Stimulated activated effector memory CD8-positive, alpha-beta T cell treated with anti-CD3 and anti-CD28 coated beads, Interleukin-12 subunit alpha, Interleukin-12 subunit beta, amount 100 ng/mL, for 72 hours (primary cell): ENCODE measurements at regions not wholly inside any gene's neighbourhood (a gene's known extent, or its start where the extent isn't known, plus 50 kb on each side); places are given as distances from the start of the nearest gene placed in this dataset.

ENCODE experiments used
- ATAC-seq: fragments of 150-1000 bp; cut with Tn5 transposase; 2 replicates; pipeline ENCODE4 v1.10.0; 2021
- DNase-seq, 2 donors: peaks; one replicate each; pipeline ENCODE4 v3.0.0; 2021 to 2022; ENCODE audit warnings: low spot score in 2 of 2
- H3K27ac Mint-ChIP-seq: one replicate; pipeline ENCODE4 v1.8.0; 2022; ENCODE audit warnings: mild to moderate bottlenecking, mixed read lengths
- H3K36me3 Mint-ChIP-seq: one replicate; pipeline ENCODE4 v1.8.0; 2022; ENCODE audit warnings: mild to moderate bottlenecking, mixed read lengths
- H3K4me1 Mint-ChIP-seq: one replicate; pipeline ENCODE4 v1.8.0; 2022; ENCODE audit warnings: mixed read lengths
- H3K4me3 Mint-ChIP-seq: one replicate; pipeline ENCODE4 v1.8.0; 2022; ENCODE audit warnings: mild to moderate bottlenecking, mixed read lengths
- H3K9me3 Mint-ChIP-seq: one replicate; pipeline ENCODE4 v1.8.0; 2022; ENCODE audit warnings: mixed read lengths

DNA sequence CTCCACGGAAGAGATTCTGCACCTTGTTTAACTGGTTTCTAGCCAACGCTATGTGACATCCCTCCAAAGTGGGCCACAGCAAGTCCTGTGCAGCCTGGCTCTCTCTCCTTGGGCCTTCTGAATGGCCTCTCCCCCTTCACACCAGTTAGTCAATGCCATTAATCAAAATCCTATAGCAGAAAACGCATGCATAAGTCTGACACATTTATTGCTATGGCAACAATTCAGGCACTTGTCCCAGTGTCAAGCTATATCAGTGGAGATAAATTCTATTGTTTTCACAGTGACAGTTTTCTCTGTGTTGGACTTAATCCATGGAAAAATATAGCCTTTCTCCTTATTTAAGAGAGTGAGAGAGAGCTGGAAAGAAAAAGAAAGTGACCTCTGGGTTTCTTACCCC, 87.2 kb upstream of the TOX3 start:
- H3K4me1 Mint-ChIP-seq = no peaks in the 10 kb centered on the region
- no peak for ATAC-seq
- H3K27ac Mint-ChIP-seq = no peak overlapping the region

DNA sequence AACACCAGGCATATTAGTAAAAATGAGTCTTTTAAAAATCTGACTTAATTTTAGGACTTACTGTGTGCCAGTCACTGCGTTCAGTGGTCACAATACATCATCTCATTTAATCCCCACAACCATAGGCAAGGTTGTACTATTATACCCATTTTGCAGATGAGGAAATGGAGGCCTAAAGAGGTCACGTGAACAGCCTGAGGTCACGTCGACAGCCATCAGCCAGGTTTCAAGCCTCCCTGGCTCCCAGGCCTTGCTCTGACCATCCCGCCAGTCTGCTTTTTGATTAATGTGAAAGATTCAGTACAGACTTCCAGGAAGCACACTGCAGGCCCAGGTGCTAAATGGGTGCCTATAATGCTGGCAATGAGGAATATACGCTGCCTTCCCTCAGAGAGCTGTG, 86.3 kb upstream of the TOX3 start:
- H3K27ac Mint-ChIP-seq = no peak overlapping the region
- H3K4me3 Mint-ChIP-seq = no peak overlapping the region
- no peaks in the 10 kb centered on the region for H3K36me3 Mint-ChIP-seq
- ATAC-seq (no peak), DNase-seq (no peak)
- H3K4me1 Mint-ChIP-seq = no peaks in the 10 kb centered on the region
- peaks cover 18% of the 10 kb centered on the region for H3K9me3 Mint-ChIP-seq

More for the DNA sequence above, 87.2 kb upstream of the TOX3 start:
- Mint-ChIP-seq H3K36me3 (no peaks in the 10 kb centered on the region), H3K9me3 (peaks cover 16% of the 10 kb centered on the region), H3K4me3 (no peak overlapping the region)
- DNase-seq = no peak

- Mint-ChIP-seq H3K9me3 (peaks cover 10% of the 10 kb centered on the region), H3K27ac (no peak overlapping the region), H3K4me3 (no peak overlapping the region), H3K36me3 (no peaks in the 10 kb centered on the region), H3K4me1 (no peaks in the 10 kb centered on the region)
- ATAC-seq (no peak), DNase-seq (no peak)
Measured at GRCh38 chr16:52631711-52632110, 84.8 kb upstream of the TOX3 start.

DNA sequence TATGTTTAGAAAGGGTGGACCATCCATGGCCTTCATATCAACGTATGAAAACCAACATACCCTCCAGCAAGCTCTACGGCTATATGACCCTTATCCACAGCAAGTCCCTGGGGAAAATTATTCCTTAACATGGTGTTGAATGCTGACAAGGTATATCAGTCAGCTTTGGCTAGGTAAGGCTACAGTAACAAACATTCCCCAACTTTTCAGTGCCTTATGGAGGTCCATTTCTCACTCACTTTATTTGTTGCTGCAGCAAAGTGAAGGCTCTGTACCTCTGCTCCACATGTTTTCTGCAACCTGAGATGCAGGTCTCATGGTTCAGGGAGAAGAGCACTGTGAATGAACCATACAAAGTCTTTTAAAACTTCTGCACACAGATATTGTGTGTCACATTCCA, 83.8 kb upstream of the TOX3 start:
- ATAC-seq (no peak), DNase-seq (no peak)
- Mint-ChIP-seq H3K9me3 (peaks cover 5% of the 10 kb centered on the region), H3K27ac (no peak overlapping the region), H3K4me1 (no peaks in the 10 kb centered on the region), H3K36me3 (no peaks in the 10 kb centered on the region), H3K4me3 (no peak overlapping the region)

DNA sequence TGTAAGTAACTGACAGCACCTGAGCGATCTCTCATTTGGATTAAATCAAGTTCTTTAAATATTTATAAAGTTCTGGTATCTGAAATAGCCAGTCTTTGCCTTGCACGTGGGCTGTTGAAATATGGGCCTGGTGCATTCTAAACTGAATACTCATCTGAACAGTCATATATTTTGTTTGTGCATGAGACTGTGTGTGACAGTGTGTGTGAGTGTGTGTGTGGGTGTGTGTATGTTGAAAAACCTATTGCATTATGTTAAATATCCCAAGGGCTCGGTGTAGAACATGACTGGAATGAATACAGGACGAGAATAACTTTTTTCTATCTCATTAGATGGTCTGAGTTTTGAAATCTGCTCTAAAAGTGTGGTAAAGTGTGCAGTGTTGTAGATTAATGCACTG, 82.4 kb upstream of the TOX3 start:
- ATAC-seq = no peak
- Mint-ChIP-seq H3K27ac (no peak overlapping the region), H3K4me1 (no peaks in the 10 kb centered on the region), H3K9me3 (peaks cover 5% of the 10 kb centered on the region), H3K4me3 (no peak overlapping the region), H3K36me3 (no peaks in the 10 kb centered on the region)
- no peak for DNase-seq

DNA sequence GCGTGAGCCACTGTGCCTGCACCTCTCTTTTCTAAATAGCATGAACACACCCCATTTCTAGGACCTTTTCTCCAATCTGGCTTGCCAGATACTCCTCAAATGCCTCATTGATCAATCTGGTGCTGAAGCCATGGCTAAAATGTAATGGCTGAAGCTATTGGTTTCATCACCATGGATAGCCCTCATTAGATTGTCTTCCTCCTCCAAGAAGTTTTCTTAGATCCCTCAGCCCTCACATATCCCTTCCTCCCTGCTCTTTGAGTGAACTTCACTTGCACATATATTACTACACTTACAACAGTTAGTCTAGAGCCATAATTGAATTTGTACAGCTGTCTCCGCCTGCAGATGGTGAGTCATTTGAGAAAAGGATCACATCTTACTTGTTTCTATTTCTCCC, 77.9 kb upstream of the TOX3 start:
- no peak for ATAC-seq
- Mint-ChIP-seq H3K9me3 (peaks cover 8% of the 10 kb centered on the region), H3K36me3 (no peaks in the 10 kb centered on the region), H3K4me1 (no peaks in the 10 kb centered on the region), H3K4me3 (no peak overlapping the region), H3K27ac (no peak overlapping the region)
- no peak for DNase-seq

- no peak overlapping the region for H3K27ac Mint-ChIP-seq
- no peaks in the 10 kb centered on the region for H3K4me1 Mint-ChIP-seq
- DNase-seq (no peak), ATAC-seq (no peak)
- H3K36me3 Mint-ChIP-seq = no peaks in the 10 kb centered on the region
- peaks cover 11% of the 10 kb centered on the region for H3K9me3 Mint-ChIP-seq
- no peak overlapping the region for H3K4me3 Mint-ChIP-seq
Measured at GRCh38 chr16:52621651-52622050, 74.7 kb upstream of the TOX3 start.

GRCh38 chr16:52618753-52619497, 72.0 kb upstream of the TOX3 start:
- no peaks in the 10 kb centered on the region for H3K36me3 Mint-ChIP-seq

GRCh38 chr16:52617591-52617990, 70.6 kb upstream of the TOX3 start:
- Mint-ChIP-seq H3K4me1 (no peaks in the 10 kb centered on the region), H3K4me3 (no peak overlapping the region), H3K9me3 (peaks cover 16% of the 10 kb centered on the region), H3K27ac (no peak overlapping the region), H3K36me3 (no peaks in the 10 kb centered on the region)
- ATAC-seq (no peak), DNase-seq (no peak)

More at GRCh38 chr16:52618753-52619497, 72.0 kb upstream of the TOX3 start:
- no peak for ATAC-seq
- H3K4me3 Mint-ChIP-seq = no peak overlapping the region
- H3K9me3 Mint-ChIP-seq = peaks cover 16% of the 10 kb centered on the region
- DNase-seq = no peak
- no peaks in the 10 kb centered on the region for H3K4me1 Mint-ChIP-seq
- no peak overlapping the region for H3K27ac Mint-ChIP-seq

DNA sequence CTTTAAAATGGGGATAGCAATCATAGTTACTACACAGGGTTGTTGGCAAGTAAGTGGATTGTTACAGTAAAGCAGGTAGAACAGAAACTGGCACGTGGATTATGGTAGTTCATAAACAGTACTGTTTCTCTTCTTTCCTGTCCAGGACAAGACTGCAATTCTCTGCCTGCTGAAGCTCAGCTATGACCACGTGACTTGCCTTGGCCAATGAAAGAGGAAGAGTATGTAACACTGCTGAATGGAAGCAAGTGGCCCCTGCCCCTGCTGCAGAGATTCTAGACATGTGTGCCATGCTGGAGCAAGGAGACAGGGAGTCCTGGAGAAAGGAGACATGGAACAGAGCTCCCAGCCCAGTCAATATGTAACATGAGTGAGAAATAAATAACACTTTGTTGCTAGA, 66.6 kb upstream of the TOX3 start:
- no peak for DNase-seq
- Mint-ChIP-seq H3K4me3 (no peak overlapping the region), H3K36me3 (no peaks in the 10 kb centered on the region), H3K9me3 (peaks cover 13% of the 10 kb centered on the region), H3K4me1 (no peaks in the 10 kb centered on the region), H3K27ac (no peak overlapping the region)
- ATAC-seq = no peak

- ATAC-seq (no peak), DNase-seq (no peak)
- Mint-ChIP-seq H3K27ac (no peak overlapping the region), H3K9me3 (peaks cover 9% of the 10 kb centered on the region), H3K4me3 (no peak overlapping the region), H3K4me1 (no peaks in the 10 kb centered on the region), H3K36me3 (no peaks in the 10 kb centered on the region)
Measured at GRCh38 chr16:52611817-52612673, 65.1 kb upstream of the TOX3 start.

- H3K4me1 Mint-ChIP-seq = no peaks in the 10 kb centered on the region
- ATAC-seq (no peak), DNase-seq (no peak)
- no peak overlapping the region for H3K4me3 Mint-ChIP-seq
- peaks cover 7% of the 10 kb centered on the region for H3K9me3 Mint-ChIP-seq
- no peaks in the 10 kb centered on the region for H3K36me3 Mint-ChIP-seq
- no peak overlapping the region for H3K27ac Mint-ChIP-seq
Measured at GRCh38 chr16:52603015-52603414, 56.1 kb upstream of the TOX3 start.

GRCh38 chr16:52597772-52598483, 51.0 kb upstream of the TOX3 start:
- no peaks in the 10 kb centered on the region for H3K36me3 Mint-ChIP-seq
- no peak for ATAC-seq

GRCh38 chr16:52597073-52597771, 50.3 kb upstream of the TOX3 start:
- H3K9me3 Mint-ChIP-seq = peaks cover 9% of the 10 kb centered on the region
- no peaks in the 10 kb centered on the region for H3K36me3 Mint-ChIP-seq
- H3K27ac Mint-ChIP-seq = no peak overlapping the region
- no peak overlapping the region for H3K4me3 Mint-ChIP-seq
- ATAC-seq = no peak
- no peak for DNase-seq
- no peaks in the 10 kb centered on the region for H3K4me1 Mint-ChIP-seq

More at GRCh38 chr16:52597772-52598483, 51.0 kb upstream of the TOX3 start:
- Mint-ChIP-seq H3K9me3 (peaks cover 9% of the 10 kb centered on the region), H3K4me1 (no peaks in the 10 kb centered on the region), H3K4me3 (no peak overlapping the region), H3K27ac (no peak overlapping the region)
- no peak for DNase-seq
